Cardiac muscle cell (in vitro differentiated cells and primary cell): ENCODE measurements at regions not wholly inside any gene's neighbourhood (a gene's known extent, or its start where the extent isn't known, plus 50 kb on each side); places are given as distances from the start of the nearest gene placed in this dataset.

ENCODE experiments used
- DNase-seq, 2 donors: peaks; one replicate each; pipeline versions ENCODE4 v3.0.0 to v3.0.0-alpha.2; 2010 to 2017; ENCODE audit warnings: low read depth in 1 of 2, low spot score in 1 of 2
- H3K27ac ChIP-seq: fragments of 200-600 bp; sonication (generic); 2 replicates; pipeline ENCODE4 v1.5.1; 2016
- H3K27me3 ChIP-seq: fragments of 200-600 bp; sonication (generic); 2 replicates; pipeline ENCODE4 v1.6.0; 2016; ENCODE audit warnings: control low read depth
- H3K36me3 ChIP-seq: fragments of 200-600 bp; sonication (generic); 2 replicates; pipeline ENCODE4 v1.5.1; 2016; ENCODE audit warnings: control low read depth
- H3K4me1 ChIP-seq: fragments of 200-600 bp; sonication (generic); 2 replicates; pipeline ENCODE4 v1.8.1; 2017; ENCODE audit warnings: low read depth, mild to moderate bottlenecking, mixed run types
- H3K4me3 ChIP-seq: fragments of 200-600 bp; sonication (generic); 2 replicates; pipeline ENCODE4 v1.5.1; 2016; ENCODE audit warnings: mild to moderate bottlenecking
- H3K9me3 ChIP-seq: fragments of 200-600 bp; sonication (generic); 2 replicates; pipeline ENCODE4 v1.5.1; 2017; ENCODE audit warnings: low read depth, mild to moderate bottlenecking, control low read depth
- TF ChIP-seq, protein P1 (sequence below): IDR thresholded peaks from 2 replicates; pipeline ENCODE4 v1.5.1; 2012; ENCODE audit warnings: low read depth, mild to moderate bottlenecking, low read length

DNA sequence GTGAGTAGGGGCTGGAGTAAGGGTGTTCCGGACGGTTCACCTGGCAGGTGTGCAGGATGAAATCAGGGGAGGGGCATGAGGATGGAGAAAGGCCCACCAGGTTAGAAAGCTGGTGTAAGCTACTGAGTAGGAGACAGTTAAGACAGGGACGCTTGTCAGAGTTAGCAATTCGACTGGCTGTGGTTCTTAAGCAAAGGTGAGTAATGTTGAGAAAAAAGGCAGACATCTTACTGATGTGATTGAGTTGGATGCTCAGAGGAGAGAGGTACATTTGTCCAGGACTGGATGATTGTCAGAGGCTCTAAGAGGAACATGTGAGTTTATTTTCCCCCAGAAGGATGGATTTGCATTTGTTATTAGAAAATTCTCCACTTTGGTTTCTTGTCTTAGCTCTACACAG, 90.5 kb upstream of the MGAT5 start:
- DNase-seq = no peak
- Histone ChIP-seq H3K9me3 (no peaks in the 10 kb centered on the region), H3K27ac (no peak overlapping the region), H3K27me3 (no peaks in the 10 kb centered on the region), H3K36me3 (no peaks in the 10 kb centered on the region), H3K4me1 (peaks cover 27% of the 10 kb centered on the region), H3K4me3 (no peak overlapping the region)
- TF ChIP-seq, protein P1, sequence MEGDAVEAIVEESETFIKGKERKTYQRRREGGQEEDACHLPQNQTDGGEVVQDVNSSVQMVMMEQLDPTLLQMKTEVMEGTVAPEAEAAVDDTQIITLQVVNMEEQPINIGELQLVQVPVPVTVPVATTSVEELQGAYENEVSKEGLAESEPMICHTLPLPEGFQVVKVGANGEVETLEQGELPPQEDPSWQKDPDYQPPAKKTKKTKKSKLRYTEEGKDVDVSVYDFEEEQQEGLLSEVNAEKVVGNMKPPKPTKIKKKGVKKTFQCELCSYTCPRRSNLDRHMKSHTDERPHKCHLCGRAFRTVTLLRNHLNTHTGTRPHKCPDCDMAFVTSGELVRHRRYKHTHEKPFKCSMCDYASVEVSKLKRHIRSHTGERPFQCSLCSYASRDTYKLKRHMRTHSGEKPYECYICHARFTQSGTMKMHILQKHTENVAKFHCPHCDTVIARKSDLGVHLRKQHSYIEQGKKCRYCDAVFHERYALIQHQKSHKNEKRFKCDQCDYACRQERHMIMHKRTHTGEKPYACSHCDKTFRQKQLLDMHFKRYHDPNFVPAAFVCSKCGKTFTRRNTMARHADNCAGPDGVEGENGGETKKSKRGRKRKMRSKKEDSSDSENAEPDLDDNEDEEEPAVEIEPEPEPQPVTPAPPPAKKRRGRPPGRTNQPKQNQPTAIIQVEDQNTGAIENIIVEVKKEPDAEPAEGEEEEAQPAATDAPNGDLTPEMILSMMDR = no peak

DNA sequence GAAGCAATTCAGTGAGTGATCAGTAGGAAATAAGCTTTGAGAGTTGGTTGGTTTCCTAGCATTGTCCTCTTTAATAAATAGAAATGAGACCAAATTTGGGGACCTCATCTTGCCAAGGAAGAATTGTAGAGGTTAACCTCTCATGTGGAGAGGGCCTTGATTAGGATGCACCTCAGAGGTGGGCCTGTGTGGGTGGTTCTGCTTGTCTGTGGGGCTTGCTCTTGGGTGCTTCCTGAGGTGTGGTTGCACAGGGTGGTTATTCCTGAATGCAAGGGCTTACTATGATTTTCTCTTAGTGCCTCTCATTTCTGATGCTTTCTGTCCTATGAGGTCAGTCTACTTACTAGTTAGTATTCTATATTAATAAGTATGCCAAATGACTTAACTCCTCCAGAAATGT, 89.6 kb upstream of the MGAT5 start:
- Histone ChIP-seq H3K9me3 (no peaks in the 10 kb centered on the region), H3K4me3 (no peak overlapping the region), H3K27ac (no peak overlapping the region), H3K27me3 (no peaks in the 10 kb centered on the region), H3K36me3 (no peaks in the 10 kb centered on the region), H3K4me1 (peaks cover 21% of the 10 kb centered on the region)
- DNase-seq = no peak
- TF ChIP-seq, protein P1 = no peak

DNA sequence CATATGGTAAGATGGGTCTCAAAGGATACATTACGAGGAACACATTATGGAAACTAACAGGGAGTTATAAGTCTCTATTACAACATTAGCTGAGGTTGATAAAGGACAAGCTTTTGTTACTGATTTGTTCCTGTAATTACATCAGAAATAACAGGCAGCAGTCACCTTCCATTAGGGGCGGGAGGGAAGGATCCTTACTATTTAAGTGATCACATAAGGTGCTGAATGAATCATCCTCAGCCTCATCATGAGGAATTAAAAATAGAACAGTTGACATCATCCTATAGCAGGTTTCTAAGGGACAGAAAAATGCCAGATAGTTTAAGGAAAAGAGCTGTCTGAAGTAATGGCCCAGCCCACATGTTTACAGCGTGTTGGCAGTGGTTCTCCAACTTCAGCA, 86.9 kb upstream of the MGAT5 start:
- H3K27me3 ChIP-seq = no peaks in the 10 kb centered on the region
- no peak overlapping the region for H3K4me3 ChIP-seq
- no peak overlapping the region for H3K27ac ChIP-seq
- TF ChIP-seq, protein P1 = no peak
- H3K4me1 ChIP-seq = peaks cover 14% of the 10 kb centered on the region
- DNase-seq = no peak
- H3K36me3 ChIP-seq = no peaks in the 10 kb centered on the region
- H3K9me3 ChIP-seq = no peaks in the 10 kb centered on the region

DNA sequence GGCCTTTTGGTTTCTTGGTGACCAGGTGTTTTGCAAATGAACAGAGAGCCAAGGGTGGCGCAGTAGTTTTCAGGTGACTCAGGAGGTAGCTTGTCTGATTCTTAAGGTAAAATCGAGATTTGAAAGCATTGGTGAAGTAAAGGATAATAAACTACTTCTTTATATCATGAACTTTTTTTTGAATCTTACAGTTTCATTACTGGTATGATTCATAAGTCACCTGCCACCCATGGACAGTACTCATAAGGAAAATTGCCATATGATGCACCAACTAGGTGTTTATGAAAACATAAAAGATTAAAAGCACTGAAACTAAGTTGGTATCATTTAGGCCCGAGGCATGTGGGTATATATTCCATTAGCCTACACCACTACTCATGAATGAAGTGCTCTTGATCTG, 84.1 kb upstream of the MGAT5 start:
- Histone ChIP-seq H3K9me3 (no peaks in the 10 kb centered on the region), H3K27me3 (no peaks in the 10 kb centered on the region), H3K4me1 (peaks cover 35% of the 10 kb centered on the region), H3K4me3 (no peak overlapping the region), H3K27ac (no peak overlapping the region), H3K36me3 (no peaks in the 10 kb centered on the region)
- no peak for DNase-seq
- TF ChIP-seq, protein P1 = no peak

DNA sequence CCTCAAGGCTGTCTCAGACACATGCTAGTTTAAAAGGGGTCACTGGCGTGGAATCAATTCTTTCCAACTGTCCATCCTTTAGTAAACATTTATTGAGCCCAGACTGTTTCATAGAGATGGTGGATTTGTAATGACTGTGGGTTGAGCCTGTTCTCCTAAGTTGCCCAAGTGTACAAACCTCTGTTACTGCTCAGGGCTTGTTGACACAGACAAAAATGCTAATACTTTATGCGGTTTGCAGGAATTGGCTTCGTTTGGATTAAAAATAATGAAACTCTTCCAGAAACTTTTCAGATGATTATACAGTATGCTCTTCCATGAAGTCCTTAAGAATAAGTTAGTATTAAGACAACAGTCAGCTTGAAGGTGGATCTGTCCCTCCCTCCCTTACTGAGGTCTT, 83.6 kb upstream of the MGAT5 start:
- Histone ChIP-seq H3K9me3 (no peaks in the 10 kb centered on the region), H3K27ac (peak overlapping the region; percentile 2), H3K27me3 (no peaks in the 10 kb centered on the region), H3K4me3 (no peak overlapping the region), H3K36me3 (no peaks in the 10 kb centered on the region), H3K4me1 (peaks cover 39% of the 10 kb centered on the region)
- DNase-seq = no peak
- TF ChIP-seq, protein P1 = no peak

DNA sequence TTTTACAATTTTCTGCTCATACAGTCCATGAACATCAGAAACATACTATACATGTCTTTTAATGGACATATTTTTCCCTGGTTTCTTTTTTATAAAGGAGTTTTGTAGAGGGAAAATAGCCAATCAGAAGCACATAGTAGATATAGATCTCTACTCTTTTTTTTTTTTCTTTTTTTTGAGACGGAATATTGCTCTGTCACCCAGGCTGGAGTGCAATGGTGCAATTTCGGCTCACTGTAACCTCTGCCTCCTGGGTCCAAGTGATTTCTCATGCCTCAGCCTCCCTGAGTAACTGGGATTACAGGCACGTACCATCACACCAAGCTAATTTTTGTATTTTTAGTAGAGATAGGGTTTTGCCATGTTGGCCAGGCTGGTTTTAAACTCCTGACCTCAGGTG, 83.2 kb upstream of the MGAT5 start:
- Histone ChIP-seq H3K9me3 (no peaks in the 10 kb centered on the region), H3K36me3 (no peaks in the 10 kb centered on the region), H3K4me1 (peaks cover 39% of the 10 kb centered on the region), H3K27me3 (no peaks in the 10 kb centered on the region), H3K27ac (no peak overlapping the region), H3K4me3 (no peak overlapping the region)
- DNase-seq = no peak
- TF ChIP-seq, protein P1 = no peak
